GM21723 (cell line): ENCODE measurements at regions not wholly inside any gene's neighbourhood (a gene's known extent, or its start where the extent isn't known, plus 50 kb on each side); places are given as distances from the start of the nearest gene placed in this dataset.
A peak's percentile ranks its signal among the peaks of the same experiment; 100 is the strongest.
"Not testable (repeated sequence)": the region's sequence is repeated elsewhere in the genome, so short reads cannot be mapped to it uniquely, and the experiment has no call there.

Source experiments
- ATAC-seq: cut with Tn5 transposase; IDR thresholded peaks from one replicate; pipeline ENCODE4 v1.9.1; 2021; ENCODE audit warnings: mild to moderate bottlenecking, moderate library complexity; ENCODE audit not compliant: unreplicated experiment

DNA sequence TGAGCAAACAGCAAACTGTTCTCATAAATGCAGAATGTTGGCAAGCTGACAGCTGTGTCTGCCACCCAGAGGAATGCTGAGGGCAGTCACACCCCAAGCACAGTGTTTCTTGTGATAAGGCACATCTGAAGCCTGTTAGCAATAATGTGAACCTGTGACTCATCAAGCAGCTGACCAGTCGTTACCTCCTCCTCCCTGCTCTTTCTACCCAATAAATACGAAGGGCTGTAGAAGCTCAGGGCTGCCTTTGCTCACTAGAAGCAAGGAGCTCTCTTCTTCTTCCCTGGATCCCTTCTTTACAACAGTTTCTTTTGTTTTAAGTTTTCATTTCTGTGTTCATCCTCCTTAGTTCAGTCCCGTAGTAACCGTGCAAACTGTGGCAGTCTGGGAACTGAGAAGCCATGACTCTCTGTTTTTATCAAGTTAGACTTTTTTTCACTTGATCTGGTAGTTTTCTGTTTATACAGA is 160.3 kb upstream of the ZNF184 start:
- not testable (repeated sequence) for ATAC-seq

DNA sequence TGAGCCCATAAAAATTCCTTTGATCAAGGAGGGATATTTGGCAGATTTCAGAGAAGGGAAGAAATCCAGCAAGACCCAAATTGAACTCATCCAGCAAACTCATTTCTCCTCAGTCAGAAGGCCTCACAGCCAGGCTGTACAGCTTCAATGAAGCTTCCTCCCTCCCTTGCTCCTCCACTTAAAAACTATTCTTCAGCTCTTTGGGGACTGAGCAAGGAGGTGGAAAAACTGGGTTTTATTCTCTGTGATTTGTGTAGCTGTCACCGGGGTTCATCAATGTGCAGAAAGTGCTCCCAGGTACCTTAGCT is 158.7 kb upstream of the ZNF184 start:
- ATAC-seq, result no peak

DNA sequence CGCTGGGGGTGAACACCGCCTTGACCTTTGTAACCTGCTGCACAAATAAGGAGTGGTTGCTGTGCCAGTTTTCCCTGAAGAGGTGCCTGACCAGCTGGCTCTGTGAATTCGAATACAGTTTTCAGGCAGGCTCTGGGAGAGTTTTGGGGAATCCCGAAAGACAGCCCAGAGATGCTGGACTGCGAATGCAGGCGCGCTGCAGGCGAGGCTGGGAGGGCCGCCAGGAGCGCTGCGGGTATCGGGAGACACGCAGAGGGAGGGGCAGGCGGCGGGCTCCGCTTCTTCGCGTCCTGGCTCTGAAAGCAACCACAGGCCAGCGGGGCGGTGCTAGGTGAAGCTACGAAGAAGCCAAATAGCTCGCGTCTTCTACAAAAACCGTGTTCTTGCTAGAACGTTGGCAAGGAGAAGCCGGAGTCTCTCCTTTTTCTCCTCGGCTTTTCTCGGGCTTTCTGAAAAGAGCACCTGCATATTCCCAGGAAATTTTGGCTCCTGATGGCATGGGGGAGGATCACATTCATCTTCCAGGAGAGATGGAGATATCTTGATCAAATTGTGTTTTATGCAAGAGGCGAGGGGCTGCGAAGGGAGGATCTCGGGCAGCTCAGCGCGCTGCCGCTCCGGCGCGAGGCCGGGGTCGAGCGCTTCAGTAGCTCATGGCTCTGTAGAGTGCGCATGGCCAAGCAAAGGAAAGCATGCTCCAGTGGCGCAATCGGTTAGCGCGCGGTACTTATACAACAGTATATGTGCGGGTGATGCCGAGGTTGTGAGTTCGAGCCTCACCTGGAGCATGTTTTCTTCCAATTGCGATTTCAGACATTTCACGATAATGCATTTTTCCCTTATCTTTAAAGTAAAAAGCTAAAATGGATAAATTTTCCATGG is 158.1 kb upstream of the ZNF184 start:
- ATAC-seq, result peak; percentile 62

DNA sequence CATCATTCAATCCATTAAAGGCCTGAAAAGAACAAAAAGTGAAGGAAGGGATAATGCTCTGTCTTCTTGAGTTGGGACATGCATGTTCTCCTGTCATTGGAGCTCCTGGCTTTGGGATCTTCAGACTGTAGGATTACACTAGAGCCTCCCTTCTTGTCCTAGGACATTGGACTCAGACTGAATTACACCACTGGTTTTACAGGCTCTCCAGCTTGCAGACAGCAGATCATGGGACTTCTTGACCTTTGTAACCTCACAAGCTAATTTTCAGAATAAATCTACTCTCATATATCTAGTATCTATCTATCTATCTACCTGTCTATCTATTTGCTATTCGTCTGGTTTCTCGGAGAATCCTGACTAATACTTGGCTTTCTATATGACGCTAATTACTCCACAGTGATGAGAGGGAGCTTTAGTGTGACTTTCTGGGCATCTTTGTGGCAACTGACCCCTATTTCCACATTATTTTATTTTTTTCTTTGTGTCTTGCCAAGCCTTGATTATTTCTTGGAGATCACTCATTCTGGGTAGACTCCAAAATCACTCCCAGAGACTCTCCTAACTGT is 151.9 kb upstream of the ZNF184 start:
- no peak for ATAC-seq

DNA sequence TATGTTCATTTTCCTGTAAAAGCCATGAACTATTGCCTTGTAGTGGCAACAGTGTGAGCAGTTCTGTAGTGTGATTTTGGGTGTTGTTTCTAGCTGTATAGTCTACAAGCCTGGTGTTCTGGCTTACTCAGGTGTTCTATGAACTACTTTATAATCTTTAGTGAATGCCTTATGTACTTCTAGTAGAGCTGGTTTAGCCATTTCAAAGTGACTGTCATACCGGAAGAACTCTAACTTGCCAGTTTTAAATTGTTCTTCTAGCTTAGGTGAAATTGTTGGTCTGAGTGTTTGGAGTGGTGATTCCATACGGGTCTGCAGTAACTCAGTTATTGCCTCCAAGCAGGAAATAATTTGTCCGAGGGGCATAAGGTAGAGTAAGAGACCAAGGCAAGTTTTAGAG is 150.2 kb upstream of the ZNF184 start:
- ATAC-seq, result no peak

DNA sequence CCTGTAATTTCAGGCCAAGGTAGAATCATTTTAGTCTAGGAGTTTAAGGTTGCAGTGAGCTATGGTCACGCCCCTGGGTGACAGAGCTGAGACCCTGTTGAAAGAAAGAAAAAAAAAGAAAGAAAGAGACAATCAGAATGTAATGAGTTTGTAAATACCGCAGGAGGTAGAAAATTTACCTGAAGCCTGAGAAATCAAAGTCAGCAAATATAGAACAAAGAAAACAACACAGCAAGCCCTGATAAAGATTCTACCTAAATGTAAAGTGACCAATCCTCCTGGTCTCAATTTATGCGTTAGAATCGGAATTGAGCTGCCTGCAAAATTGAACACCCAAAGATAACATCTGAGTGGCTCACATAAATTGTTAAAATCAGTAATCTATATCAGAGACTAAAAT is 146.5 kb upstream of the ZNF184 start:
- ATAC-seq, result no peak

DNA sequence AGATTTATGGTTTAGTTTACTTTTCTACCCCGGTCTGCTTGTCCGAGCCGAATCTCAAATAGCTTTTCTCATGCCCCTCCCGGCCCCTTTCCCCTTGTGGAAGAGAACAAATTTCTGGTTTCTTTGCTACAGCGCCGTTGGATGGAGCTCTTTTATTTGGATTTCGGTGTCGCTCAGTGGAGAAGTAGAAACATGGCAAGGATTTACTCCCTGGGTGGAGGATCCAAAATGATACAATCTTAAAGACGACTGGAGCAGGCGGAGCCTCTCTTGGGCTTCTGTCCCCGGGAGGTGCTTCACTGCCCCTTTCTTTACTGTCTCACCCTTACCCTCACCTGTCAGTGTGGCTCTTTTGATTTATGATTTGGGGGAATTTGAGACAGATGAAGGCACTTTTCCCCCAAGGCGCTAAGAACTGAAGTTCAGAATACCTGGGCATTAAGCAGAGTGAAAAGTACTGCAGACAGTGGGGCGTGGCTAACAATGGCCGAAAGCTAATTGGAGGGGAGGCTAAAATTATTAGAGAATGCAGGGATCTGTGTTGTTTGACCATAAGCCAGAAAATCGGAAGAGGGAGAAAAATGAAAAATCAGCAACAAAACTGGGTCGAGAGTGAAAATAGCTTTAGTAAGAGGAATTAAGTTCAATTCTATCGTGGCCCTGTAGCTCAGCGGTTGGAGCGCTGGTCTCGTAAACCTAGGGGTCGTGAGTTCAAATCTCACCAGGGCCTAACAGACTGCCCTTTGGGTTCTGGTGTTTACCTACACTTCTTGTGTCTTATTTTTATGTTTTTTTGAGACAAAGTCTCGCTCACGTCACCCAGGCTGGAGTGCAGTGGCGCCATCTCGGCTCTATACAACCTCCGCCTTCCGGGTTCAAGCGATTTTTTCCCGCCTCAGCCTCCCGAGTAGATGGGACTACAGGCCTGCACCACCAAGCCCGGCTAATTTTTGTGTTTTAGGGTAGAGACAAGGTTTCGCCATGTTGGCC is 145.1 kb upstream of the ZNF184 start:
- no peak for ATAC-seq

DNA sequence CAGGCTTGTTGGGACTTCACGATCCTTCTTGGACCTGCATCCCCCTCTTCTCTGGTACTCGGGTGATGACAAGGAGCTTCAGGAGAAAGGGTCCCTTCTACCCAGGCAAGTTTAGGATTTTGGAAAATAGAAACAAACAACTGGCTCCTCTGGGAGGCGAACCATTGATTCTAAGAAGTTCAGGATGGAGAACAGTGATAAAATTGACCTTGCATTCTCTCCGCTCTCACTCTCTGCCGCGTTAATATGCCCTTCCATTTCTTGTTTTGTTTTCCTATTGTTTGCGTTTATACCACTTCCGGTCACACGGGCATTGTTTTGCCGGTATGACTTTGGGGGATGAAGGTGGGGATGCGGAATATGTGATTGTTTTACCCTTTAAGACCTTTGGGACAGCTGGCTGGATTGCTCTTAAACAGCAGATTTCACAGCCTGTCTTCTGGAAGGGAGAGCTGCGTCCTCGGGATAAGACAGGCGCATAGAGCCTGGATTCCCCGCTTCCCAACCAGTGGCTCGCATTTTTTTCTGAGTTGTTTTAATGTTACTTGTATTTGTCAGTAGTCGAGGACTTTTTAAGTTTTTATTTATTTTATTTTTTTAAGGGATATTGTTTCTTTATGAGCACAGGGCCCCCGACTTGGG is 144.3 kb upstream of the ZNF184 start:
- ATAC-seq, result no peak

DNA sequence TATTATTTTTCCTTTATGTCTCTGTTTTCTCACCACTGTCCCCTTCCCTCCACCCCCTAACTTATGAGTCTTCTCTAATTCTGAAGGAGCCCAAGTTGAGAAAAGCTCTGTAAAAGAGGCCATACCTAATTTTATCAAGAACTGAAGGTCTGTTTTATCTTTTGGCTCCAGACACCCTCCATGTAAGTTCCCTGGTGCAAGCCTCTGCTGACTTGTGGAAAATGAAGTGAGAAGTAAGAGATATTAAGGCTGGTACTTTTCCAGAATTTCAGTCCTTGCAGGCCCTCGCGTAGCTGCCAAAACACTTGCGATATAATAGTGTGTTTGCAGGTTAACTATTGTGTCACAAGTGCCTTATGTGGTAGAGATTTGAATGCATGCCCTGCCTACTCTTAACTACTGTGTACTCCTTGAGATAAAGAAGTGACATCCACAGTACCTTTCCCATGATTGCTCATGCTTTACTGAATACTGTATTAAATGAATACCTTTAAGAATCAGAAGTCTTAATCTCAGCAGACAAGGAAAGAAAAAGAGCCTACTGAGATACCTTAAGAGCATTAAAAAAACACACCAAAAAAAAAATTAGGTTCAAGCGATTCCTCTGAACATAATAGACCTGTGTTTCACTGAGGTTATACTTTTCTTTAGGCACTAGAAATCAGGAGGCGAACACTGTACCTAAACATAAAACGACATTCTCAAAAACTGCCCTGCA is 143.6 kb upstream of the ZNF184 start:
- ATAC-seq, result no peak

DNA sequence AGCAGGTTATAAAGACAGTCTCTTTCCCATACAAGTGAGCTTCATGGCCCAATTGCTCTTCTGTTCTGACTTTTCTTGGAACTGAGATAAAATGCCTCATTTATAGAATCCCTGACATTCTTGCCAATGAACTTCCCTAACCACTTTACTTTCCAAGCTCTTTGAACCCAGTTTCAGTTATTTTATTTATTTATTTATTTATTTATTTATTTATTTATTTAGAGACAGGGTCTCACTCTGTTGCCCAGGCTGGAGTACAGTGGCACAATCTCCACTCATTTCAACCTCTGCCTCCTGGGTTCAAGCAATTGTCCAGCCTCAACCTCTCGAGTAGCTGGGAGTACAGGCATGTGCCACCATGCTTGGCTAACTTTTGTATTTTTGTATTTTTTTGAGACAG is 138.5 kb upstream of the ZNF184 start:
- ATAC-seq, result no peak

DNA sequence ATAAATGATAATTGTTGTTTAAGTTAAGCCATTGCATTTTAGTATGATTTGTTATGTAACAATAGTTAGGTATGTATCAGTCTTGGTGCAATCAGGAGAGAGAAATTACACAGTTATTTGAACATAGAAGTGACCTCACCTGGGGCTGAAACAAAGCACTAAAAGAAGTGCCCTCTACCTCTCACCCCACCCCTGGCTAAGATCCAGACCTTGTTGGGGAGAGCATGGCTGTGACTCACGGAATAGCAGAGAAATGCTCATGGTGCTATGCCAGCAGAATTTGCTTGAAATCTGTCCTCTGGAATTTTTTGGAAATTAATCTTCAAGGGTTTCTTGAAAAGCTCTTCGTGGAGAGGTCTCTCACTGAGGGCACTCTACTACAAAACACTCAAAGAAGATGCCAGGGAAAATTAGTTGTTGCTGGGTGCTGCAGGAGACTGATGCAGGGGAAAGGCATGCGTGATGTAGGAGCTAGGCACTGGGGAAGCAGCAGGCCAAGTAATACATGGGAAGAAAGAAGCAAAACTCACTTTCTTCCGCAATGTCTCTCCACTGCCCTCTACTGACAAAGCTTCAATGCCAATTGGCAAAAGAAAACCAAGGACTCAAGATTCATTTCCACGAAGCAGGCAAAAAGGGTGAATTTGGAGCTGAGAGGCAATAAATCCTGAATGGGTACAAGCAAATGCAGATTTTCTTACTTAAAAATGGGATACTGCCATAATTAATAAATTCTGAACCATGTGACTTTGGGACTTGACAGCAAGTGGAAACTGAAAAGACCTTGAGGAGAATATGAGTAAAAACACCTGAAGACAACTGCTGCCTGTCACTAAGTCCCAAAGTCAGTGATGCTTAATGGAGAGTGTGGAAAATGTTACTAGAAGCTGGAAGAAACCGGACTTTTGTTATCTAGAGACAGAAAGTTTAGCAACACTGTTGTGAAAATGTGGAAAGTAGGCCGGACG is 136.3 kb upstream of the ZNF184 start:
- no peak for ATAC-seq

DNA sequence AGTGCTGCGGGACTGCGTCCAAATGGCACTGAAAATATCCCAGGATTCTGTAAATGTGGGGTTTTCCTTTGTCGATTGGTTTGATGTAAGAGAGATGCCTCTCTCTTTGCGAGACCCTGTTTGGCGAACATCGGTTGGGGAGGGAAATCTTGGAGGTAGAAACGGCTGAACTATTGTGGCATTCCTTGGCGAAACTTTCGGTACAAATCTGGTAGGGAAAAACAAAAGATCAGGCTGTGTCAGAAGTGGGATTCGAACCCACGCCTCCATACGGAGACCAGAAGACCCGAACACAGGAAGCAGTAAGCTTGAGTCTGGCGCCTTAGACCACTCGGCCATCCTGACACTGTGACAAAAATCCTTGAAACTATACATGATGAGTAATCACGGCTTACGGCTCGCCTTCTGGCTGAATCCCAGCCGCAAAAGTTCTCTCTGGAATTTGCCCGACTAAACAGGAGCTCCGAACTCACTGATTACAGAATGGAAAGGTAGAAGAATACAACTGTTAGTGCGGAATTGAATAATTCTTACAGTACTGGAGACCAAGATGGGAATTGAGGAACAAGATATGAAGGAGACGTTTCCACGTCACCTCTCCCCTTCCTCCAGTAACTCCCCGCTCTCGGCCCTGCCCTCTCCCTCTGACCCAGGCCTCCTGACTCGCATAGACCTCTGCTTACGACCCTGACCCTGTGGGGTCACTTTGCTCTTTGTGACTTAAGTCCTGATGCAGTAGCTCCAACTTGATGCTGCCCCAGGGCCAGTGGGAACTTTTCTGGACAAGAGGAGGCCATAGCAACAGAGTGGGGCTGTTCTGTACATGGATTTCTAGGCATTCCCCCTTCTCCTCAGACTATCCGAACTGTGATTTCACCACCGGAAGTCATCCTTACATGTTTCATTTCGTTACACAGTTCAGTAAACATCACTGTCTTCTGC is 132.8 kb upstream of the ZNF184 start:
- peak; percentile 52 for ATAC-seq

DNA sequence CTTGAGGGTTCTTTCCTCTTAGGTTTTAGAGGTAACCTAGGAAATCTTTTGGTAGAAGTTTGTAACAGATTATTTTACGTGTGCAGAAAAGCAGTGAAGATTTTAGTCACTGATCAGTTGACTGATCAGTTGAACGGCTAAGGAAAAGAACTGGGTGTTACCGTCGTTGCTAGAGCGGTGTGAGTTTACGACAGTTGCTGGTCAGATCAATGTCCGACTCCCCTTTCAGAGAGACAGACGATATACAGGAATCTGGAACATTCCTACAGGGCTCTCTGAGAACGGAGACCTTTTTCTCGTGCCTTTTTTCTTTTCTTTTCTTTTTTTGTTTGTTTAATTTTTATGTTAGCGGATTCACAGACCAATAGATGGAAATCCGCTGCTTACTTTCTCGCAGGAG is 132.1 kb upstream of the ZNF184 start:
- no peak for ATAC-seq

DNA sequence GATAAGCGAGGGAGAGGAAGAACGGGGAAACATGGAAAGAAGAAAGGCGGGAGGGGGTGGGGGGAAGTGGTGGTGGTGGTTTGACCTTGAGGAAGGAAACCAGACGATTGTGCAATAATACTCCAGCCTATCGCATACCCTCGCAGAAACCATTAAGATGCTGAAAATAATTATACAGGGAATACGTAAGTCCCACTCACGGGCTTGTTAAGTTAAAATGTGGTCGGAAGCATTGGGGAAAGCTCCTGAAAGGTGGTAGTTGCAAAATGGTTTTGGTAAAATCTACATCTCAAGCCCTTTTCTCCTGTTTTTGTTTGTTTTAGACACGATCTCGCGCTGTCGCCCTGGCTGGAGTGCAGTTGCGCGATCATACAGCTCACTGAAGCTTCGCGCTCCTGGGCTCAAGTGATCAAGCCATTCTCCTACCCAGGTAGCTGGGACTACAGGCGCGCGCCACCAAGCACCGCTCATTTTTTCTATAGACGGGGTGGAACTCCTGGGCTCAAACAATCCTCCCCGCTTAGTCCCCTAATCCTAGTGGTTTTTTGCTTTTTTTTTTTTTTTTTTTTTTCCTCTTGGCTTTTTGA is 128.9 kb upstream of the ZNF184 start:
- ATAC-seq, result no peak

DNA sequence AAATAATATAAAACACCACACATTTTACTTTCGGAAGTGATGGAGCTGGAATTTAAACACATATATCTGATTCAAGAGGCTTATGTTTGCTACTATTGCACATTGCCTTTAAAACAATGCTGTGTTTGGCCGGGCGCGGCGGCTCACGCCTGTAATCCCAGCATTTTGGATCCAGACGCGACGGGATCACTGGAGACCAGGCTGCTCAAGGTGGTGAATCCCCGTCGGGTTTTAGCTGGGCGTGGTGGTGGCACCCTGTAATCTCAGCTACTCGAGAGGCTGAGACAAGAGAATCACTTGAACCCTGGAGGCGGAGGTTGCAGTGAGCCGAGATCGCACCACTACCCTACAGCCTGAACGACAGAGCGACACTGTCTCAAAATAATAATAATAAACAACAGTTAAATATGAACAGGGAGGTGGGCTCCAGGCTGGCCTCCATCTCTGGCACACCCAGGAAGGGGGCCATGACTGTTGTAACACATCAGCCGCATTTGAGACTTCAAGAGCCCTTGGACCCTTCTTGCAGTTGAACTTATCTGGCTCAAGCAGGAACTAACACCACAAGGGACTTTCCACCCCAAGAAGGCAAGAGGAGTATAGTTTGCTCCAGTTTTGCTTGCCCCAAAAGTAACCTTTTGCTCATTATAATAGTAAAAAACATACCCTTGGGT is 127.1 kb upstream of the ZNF184 start:
- ATAC-seq, result no peak

DNA sequence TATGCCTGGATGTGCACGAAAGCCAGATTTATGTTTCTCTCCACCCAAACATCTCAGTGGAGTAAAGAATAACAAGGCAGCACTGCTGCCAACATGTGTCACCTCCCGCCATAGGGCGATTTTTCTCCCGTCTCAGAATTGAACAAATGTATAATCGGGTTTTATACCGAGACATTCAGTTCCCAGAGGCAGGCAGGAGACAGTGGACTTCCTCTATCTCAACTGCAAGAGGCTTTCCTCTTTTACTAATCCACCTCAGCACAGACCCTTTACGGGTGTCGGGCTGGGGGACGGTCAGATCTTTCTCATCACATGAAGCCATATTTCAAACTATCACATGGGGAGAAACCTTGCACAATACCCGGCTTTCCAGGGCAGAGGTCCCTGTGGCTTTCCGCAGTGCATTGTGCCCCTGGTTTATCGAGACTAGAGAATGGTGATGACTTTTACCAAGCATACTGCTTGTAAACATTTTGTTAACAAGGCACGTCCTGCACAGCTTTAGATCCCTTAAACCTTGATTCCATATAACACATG is 124.2 kb upstream of the ZNF184 start:
- ATAC-seq, result not testable (repeated sequence)

DNA sequence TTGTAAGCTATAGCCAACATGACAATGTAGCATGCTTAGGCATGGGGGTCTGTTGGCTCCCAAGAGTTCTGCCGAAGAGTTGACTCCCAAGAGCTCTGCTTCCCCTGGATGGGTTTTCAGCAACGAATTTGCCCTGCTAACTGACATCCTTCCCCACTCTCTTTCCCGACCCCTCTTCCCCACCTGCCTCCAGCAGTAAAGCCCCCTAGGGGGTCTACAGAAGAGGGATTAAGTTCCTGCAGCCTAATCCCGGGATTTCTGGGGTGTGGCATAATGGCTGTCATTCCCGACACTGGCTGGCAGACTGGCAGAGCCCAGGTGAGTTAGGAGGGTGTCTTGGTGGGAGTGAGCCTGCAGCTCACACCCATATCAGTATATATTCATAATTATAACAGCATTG is 121.0 kb upstream of the ZNF184 start:
- ATAC-seq, result no peak
